GM23338 (cell line): ENCODE measurements at regions not wholly inside any gene's neighbourhood (a gene's known extent, or its start where the extent isn't known, plus 50 kb on each side); places are given as distances from the start of the nearest gene placed in this dataset.

Experiments used
- CREB1 ChIP-seq: fragments of 250-450 bp; sonication (Bioruptor Pico); IDR thresholded peaks from 2 replicates; pipeline ENCODE4 v1.5.0; 2020; ENCODE audit warnings: low read depth, mild to moderate bottlenecking, moderate library complexity
- CTCF ChIP-seq, 2 experiments: fragments of 200-600 bp in 1 of 2; sonication (generic) in 1 of 2; conservative IDR thresholded peaks; 2 replicates each; pipeline versions ENCODE4 v1.5.1 to v1.6.1; 2016 to 2017; ENCODE audit warnings: antibody characterized with exemption in 2 of 2, low read depth in 2 of 2, mild to moderate bottlenecking in 2 of 2, moderate library complexity in 1 of 2
- EZH2 ChIP-seq: fragments of 200-600 bp; sonication (generic); IDR thresholded peaks from one replicate; pipeline ENCODE4 v1.8.0; 2017; ENCODE audit warnings: antibody characterized with exemption, mild to moderate bottlenecking, low read depth; ENCODE audit not compliant: unreplicated experiment
- EZH2phosphoT487 ChIP-seq: fragments of 200-600 bp; sonication (generic); IDR thresholded peaks from one replicate; pipeline ENCODE4 v1.8.1; 2018; ENCODE audit warnings: antibody characterized with exemption; ENCODE audit not compliant: unreplicated experiment
- POLR2AphosphoS5 ChIP-seq: IDR thresholded peaks from 2 replicates; pipeline ENCODE4 v1.6.1; 2016; ENCODE audit warnings: antibody characterized with exemption, low read depth
- REST ChIP-seq: IDR thresholded peaks from one replicate; pipeline ENCODE4 v1.6.1; 2018; ENCODE audit warnings: antibody characterized with exemption; ENCODE audit not compliant: unreplicated experiment
- ZNF114 ChIP-seq: fragments of 250-450 bp; sonication (Bioruptor Pico); IDR thresholded peaks from 2 replicates; pipeline ENCODE4 v1.5.0; 2020; ENCODE audit warnings: mild to moderate bottlenecking, moderate library complexity
- ZNF331 ChIP-seq: fragments of 250-450 bp; sonication (Bioruptor Pico); IDR thresholded peaks from 2 replicates; pipeline ENCODE4 v1.5.0; 2020; ENCODE audit warnings: low read depth, mild to moderate bottlenecking, moderate library complexity
- ZNF462 ChIP-seq: fragments of 250-450 bp; sonication (Bioruptor Pico); IDR thresholded peaks from 2 replicates; pipeline ENCODE4 v1.5.0; 2020; ENCODE audit warnings: mild to moderate bottlenecking, moderate library complexity

DNA sequence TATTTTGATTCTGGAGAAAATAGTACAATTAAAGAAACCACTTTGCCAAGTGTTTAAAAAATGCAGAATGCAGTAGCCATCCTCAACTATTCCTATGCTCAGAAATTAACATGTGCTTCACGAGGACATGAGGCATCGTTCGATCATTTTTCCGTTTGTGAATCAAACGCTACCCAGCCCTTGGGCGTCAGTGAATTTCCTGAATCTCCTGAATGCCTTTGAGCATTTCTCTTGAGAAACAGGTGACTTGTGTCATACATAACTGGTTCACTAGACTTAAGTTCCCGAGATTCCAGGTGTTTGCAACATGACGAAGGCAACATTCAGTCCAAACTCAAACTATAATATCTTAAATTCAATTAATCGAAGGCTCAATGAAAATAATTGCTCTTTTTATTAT lies 110.0 kb upstream of the ALKAL2 start (continued):
- TF ChIP-seq ZNF462 (CRISPR knock-in tag) (no peak), ZNF114 (CRISPR knock-in tag) (no peak), CTCF (conservative IDR thresholded peaks at IDR 0.05; ENCODE audit: low read depth in 2 of 2) (no peak), CREB1 (CRISPR knock-in tag) (no peak), EZH2phosphoT487 (no peak), REST (no peak), EZH2 (no peak), ZNF331 (no peak), POLR2AphosphoS5 (no peak)
